ENCODE measurements at regions not wholly inside any gene's neighbourhood (a gene's known extent, or its start where the extent isn't known, plus 50 kb on each side); places are given as distances from the start of the nearest gene placed in this dataset.
"Not testable (repeated sequence)": the region's sequence is repeated elsewhere in the genome, so short reads cannot be mapped to it uniquely, and the experiment has no call there.

DNA sequence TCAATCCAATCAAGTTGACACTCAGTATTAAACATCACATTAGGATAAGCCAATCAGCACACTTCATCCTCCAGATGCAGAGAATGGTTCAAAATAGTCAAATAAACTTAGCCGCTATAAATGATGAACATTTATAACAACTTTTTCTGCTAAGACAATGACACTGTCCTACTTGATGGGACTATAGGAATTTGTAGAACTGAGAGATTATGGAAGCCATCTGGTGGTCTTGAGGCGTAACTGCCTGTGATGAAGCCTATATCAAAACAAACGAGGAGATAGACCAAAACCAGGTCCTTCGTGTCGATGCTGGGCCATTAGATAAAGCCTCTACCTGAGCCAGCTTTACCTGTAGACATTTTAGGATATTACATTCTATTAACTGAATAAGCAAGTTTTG, 631.1 kb downstream of the COL12A1 start:
- Mint-ChIP-seq H3K27ac (no peak overlapping the region), H3K27me3 (ENCODE audit: low read depth in 2 of 2) (no peaks in the 10 kb centered on the region), H3K9me3 (peaks cover 3 to 9% of the 10 kb centered on the region in 2 donors), H3K36me3 (no peaks in the 10 kb centered on the region), H3K4me3 (no peak overlapping the region), H3K4me1 (no peaks in the 10 kb centered on the region)
- TF ChIP-seq, protein P1, sequence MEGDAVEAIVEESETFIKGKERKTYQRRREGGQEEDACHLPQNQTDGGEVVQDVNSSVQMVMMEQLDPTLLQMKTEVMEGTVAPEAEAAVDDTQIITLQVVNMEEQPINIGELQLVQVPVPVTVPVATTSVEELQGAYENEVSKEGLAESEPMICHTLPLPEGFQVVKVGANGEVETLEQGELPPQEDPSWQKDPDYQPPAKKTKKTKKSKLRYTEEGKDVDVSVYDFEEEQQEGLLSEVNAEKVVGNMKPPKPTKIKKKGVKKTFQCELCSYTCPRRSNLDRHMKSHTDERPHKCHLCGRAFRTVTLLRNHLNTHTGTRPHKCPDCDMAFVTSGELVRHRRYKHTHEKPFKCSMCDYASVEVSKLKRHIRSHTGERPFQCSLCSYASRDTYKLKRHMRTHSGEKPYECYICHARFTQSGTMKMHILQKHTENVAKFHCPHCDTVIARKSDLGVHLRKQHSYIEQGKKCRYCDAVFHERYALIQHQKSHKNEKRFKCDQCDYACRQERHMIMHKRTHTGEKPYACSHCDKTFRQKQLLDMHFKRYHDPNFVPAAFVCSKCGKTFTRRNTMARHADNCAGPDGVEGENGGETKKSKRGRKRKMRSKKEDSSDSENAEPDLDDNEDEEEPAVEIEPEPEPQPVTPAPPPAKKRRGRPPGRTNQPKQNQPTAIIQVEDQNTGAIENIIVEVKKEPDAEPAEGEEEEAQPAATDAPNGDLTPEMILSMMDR (IDR thresholded peaks at IDR 0.05): no peak
- no peak overlapping the region for H3K27ac ChIP-seq (ENCODE audit: low read length)
- H3K36me3 ChIP-seq (ENCODE audit: control insufficient read depth, insufficient read depth, low read length): no peaks in the 10 kb centered on the region
- no peaks in the 10 kb centered on the region for H3K9me3 ChIP-seq (ENCODE audit: control insufficient read depth, insufficient read depth, low read length)
- DNase-seq: peak in 1 of 2 donors; percentile 7
- 71% methylated on average over 5 of the region's 5 CpGs for WGBS (ENCODE audit: insufficient coverage)
- intact Hi-C loops (cut with micrococcal nuclease): no loop called here
- no peaks in the 10 kb centered on the region for H3K27me3 ChIP-seq (ENCODE audit: control insufficient read depth, insufficient read depth, low read length)
- H3K4me1 ChIP-seq (ENCODE audit: control insufficient read depth, insufficient read depth, low read length): no peaks in the 10 kb centered on the region
- no peak overlapping the region for H3K4me3 ChIP-seq (ENCODE audit: low read length)
- ATAC-seq: no peak

DNA sequence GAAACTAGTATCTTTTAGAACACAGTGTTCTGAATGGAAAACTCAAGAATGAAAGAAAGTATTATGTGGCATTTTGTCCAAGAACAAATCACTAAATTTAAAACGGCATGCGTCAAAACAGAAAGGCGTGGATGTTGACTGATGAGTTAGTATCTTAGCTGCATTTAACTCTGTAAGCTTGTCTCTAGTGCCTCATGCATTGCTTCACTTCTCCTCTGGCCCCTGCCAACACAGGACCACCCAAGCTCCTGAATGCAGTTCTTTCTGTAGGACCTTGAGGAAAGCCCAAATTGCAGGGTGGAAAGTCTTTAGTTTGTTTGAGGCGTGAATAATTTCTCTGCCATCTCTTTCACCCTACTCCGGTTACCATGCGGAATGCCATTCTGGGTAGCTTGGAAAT, 632.2 kb downstream of the COL12A1 start:
- TF ChIP-seq, protein P1 (IDR thresholded peaks at IDR 0.05): no peak
- Mint-ChIP-seq H3K4me3 (no peak overlapping the region), H3K4me1 (no peaks in the 10 kb centered on the region), H3K9me3 (peaks cover 2 to 9% of the 10 kb centered on the region in 2 donors), H3K27me3 (ENCODE audit: low read depth in 2 of 2) (no peaks in the 10 kb centered on the region), H3K36me3 (no peaks in the 10 kb centered on the region), H3K27ac (no peak overlapping the region)
- ATAC-seq: no peak
- H3K4me1 ChIP-seq (ENCODE audit: control insufficient read depth, insufficient read depth, low read length): no peaks in the 10 kb centered on the region
- H3K4me3 ChIP-seq (ENCODE audit: low read length): no peak overlapping the region
- no peak for DNase-seq
- H3K36me3 ChIP-seq (ENCODE audit: control insufficient read depth, insufficient read depth, low read length): no peaks in the 10 kb centered on the region
- H3K27me3 ChIP-seq (ENCODE audit: control insufficient read depth, insufficient read depth, low read length): no peaks in the 10 kb centered on the region
- no peaks in the 10 kb centered on the region for H3K9me3 ChIP-seq (ENCODE audit: control insufficient read depth, insufficient read depth, low read length)
- no peak overlapping the region for H3K27ac ChIP-seq (ENCODE audit: low read length)
- intact Hi-C loops (cut with micrococcal nuclease): no loop called here
- WGBS (ENCODE audit: insufficient coverage): 91% methylated on average over 4 of the region's 6 CpGs

DNA sequence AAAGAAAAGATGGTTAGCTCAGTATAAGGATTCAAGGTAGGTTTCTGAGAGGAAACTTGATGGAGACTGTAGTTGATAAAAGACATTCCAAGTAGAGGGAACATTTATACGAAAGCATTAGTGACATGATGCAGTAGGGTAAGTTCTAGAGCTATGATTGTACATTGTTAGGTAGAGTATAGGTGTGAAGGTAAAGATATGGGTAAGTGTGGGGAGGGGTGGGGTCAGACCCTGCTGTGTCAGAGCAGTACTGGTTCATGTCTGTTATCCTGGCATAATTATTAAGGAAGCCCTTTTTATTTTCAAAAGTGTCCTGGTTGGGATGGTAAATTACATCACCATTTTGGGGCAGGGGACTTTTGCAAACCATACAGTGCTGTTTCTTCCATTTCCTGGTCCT, 635.8 kb downstream of the COL12A1 start:
- peaks cover 5 to 6% of the 10 kb centered on the region in 2 donors for H3K9me3 Mint-ChIP-seq
- H3K27me3 Mint-ChIP-seq (ENCODE audit: low read depth in 2 of 2): no peaks in the 10 kb centered on the region
- DNase-seq (no peak), ATAC-seq (no peak)
- TF ChIP-seq, protein P1 (IDR thresholded peaks at IDR 0.05): no peak
- no peaks in the 10 kb centered on the region for H3K36me3 ChIP-seq (ENCODE audit: control insufficient read depth, insufficient read depth, low read length)
- H3K4me3 Mint-ChIP-seq: no peak overlapping the region
- no peaks in the 10 kb centered on the region for H3K9me3 ChIP-seq (ENCODE audit: control insufficient read depth, insufficient read depth, low read length)
- no peaks in the 10 kb centered on the region for H3K36me3 Mint-ChIP-seq
- no peaks in the 10 kb centered on the region for H3K4me1 Mint-ChIP-seq
- 82% methylated on average over 1 of the region's 1 CpG for WGBS (ENCODE audit: insufficient coverage)
- H3K27ac Mint-ChIP-seq: no peak overlapping the region
- no peak overlapping the region for H3K4me3 ChIP-seq (ENCODE audit: low read length)
- intact Hi-C loops (cut with micrococcal nuclease): no loop called here
- no peaks in the 10 kb centered on the region for H3K4me1 ChIP-seq (ENCODE audit: control insufficient read depth, insufficient read depth, low read length)
- no peak overlapping the region for H3K27ac ChIP-seq (ENCODE audit: low read length)
- no peaks in the 10 kb centered on the region for H3K27me3 ChIP-seq (ENCODE audit: control insufficient read depth, insufficient read depth, low read length)

DNA sequence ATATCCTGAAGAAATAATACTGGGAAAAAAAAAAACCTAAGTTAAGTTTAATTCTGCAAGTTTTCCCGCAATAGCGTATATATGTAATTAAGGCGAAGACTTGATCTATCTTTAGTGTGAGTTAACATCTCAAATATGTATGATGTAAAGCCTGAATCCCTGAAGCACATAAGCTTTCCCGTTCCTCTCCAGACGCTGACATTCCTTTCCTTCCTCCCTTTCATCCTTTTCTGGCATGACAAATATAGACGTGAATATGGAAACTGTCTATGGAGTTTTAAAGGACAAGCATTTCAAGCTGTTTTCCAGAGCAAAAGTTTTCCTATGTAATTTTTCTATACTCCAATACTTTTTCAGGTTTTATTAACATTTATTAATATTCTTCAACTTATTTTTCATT, 637.0 kb downstream of the COL12A1 start:
- Histone ChIP-seq H3K4me1 (ENCODE audit: control insufficient read depth, insufficient read depth, low read length) (no peaks in the 10 kb centered on the region), H3K9me3 (ENCODE audit: control insufficient read depth, insufficient read depth, low read length) (no peaks in the 10 kb centered on the region), H3K27me3 (ENCODE audit: control insufficient read depth, insufficient read depth, low read length) (no peaks in the 10 kb centered on the region), H3K27ac (ENCODE audit: low read length) (no peak overlapping the region), H3K36me3 (ENCODE audit: control insufficient read depth, insufficient read depth, low read length) (no peaks in the 10 kb centered on the region), H3K4me3 (ENCODE audit: low read length) (no peak overlapping the region)
- Mint-ChIP-seq H3K4me3 (no peak overlapping the region), H3K9me3 (peaks cover 5 to 6% of the 10 kb centered on the region in 2 donors), H3K36me3 (no peaks in the 10 kb centered on the region), H3K4me1 (no peaks in the 10 kb centered on the region), H3K27me3 (ENCODE audit: low read depth in 2 of 2) (no peaks in the 10 kb centered on the region), H3K27ac (no peak overlapping the region)
- intact Hi-C loops (cut with micrococcal nuclease): no loop called here
- TF ChIP-seq, protein P1 (IDR thresholded peaks at IDR 0.05): no peak
- WGBS (ENCODE audit: insufficient coverage): 97% methylated on average over 5 of the region's 6 CpGs
- no peak for ATAC-seq
- DNase-seq: no peak

DNA sequence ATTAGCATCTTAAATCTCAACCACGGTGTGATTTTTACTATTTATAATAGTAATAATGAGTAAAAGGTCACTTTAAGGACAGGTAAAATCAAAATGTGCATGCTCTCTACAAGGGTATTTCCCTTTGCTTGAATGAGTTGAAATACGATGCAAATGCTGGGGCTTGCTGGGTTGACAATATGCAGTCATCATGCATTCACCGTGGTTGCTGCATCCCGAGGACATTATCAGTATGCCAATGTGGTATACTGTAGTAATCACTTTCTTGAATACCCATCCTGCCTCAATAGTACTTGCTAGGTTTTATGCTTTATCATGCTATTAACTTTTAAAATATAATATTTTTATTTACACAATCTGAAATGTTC, 637.9 kb downstream of the COL12A1 start:
- H3K27me3 Mint-ChIP-seq (ENCODE audit: low read depth in 2 of 2); H3K4me1 ChIP-seq (ENCODE audit: control insufficient read depth, insufficient read depth, low read length); DNase-seq; H3K36me3 ChIP-seq (ENCODE audit: control insufficient read depth, insufficient read depth, low read length); H3K9me3 ChIP-seq (ENCODE audit: control insufficient read depth, insufficient read depth, low read length); H3K4me1 Mint-ChIP-seq; H3K4me3 ChIP-seq (ENCODE audit: low read length); H3K27ac Mint-ChIP-seq; H3K36me3 Mint-ChIP-seq; ATAC-seq; H3K9me3 Mint-ChIP-seq; intact Hi-C loops (cut with micrococcal nuclease); H3K27ac ChIP-seq (ENCODE audit: low read length); H3K4me3 Mint-ChIP-seq; H3K27me3 ChIP-seq (ENCODE audit: control insufficient read depth, insufficient read depth, low read length): not testable (repeated sequence)
- WGBS (ENCODE audit: insufficient coverage): 96% methylated on average over 3 of the region's 4 CpGs
